Neural crest cell (in vitro differentiated cells): ENCODE measurements at regions not wholly inside any gene's neighbourhood (a gene's known extent, or its start where the extent isn't known, plus 50 kb on each side); places are given as distances from the start of the nearest gene placed in this dataset.

Experiments used
- DNase-seq: peaks from one replicate; pipeline ENCODE4 v3.0.0; 2021; ENCODE audit warnings: low read depth, mixed read lengths, low spot score
- H3K27ac Mint-ChIP-seq: one replicate; pipeline ENCODE4 v1.8.0; 2021; ENCODE audit warnings: mild to moderate bottlenecking, mixed read lengths; ENCODE audit not compliant: unreplicated experiment
- H3K27me3 Mint-ChIP-seq: 2 replicates; pipeline ENCODE4 v1.8.0; 2021; ENCODE audit warnings: low read depth, mild to moderate bottlenecking, mixed read lengths
- H3K36me3 Mint-ChIP-seq: 2 replicates; pipeline ENCODE4 v1.8.0; 2021; ENCODE audit warnings: low read depth, mild to moderate bottlenecking, mixed read lengths
- H3K4me1 Mint-ChIP-seq: 2 replicates; pipeline ENCODE4 v1.8.0; 2021; ENCODE audit warnings: mixed read lengths
- H3K4me3 Mint-ChIP-seq: one replicate; pipeline ENCODE4 v1.8.0; 2021; ENCODE audit warnings: mild to moderate bottlenecking, mixed read lengths
- H3K9me3 Mint-ChIP-seq: 2 replicates; pipeline ENCODE4 v1.8.0; 2021; ENCODE audit warnings: mixed read lengths
- CTCF ChIP-seq: fragments of 200-600 bp; sonication (generic); conservative IDR thresholded peaks from 2 replicates; pipeline ENCODE4 v1.5.0; 2021; ENCODE audit warnings: antibody characterized with exemption, mild to moderate bottlenecking

- H3K9me3 Mint-ChIP-seq = peaks cover 3% of the 10 kb centered on the region
- no peaks in the 10 kb centered on the region for H3K36me3 Mint-ChIP-seq
- no peak for DNase-seq
- TF ChIP-seq CTCF = no peak
- no peak overlapping the region for H3K27ac Mint-ChIP-seq
- no peaks in the 10 kb centered on the region for H3K4me1 Mint-ChIP-seq
- H3K4me3 Mint-ChIP-seq = no peak overlapping the region
- no peaks in the 10 kb centered on the region for H3K27me3 Mint-ChIP-seq
These were observed 1658.4 kb downstream of the MAT2B start for GRCh38 chr5:165163861-165164260.

GRCh38 chr5:165173651-165174050 is 1668.2 kb downstream of the MAT2B start:
- no peaks in the 10 kb centered on the region for H3K36me3 Mint-ChIP-seq
- H3K9me3 Mint-ChIP-seq = no peaks in the 10 kb centered on the region
- no peak overlapping the region for H3K4me3 Mint-ChIP-seq
- H3K27me3 Mint-ChIP-seq = no peaks in the 10 kb centered on the region
- no peak for TF ChIP-seq CTCF
- DNase-seq = no peak
- H3K27ac Mint-ChIP-seq = no peak overlapping the region
- H3K4me1 Mint-ChIP-seq = no peaks in the 10 kb centered on the region

DNA sequence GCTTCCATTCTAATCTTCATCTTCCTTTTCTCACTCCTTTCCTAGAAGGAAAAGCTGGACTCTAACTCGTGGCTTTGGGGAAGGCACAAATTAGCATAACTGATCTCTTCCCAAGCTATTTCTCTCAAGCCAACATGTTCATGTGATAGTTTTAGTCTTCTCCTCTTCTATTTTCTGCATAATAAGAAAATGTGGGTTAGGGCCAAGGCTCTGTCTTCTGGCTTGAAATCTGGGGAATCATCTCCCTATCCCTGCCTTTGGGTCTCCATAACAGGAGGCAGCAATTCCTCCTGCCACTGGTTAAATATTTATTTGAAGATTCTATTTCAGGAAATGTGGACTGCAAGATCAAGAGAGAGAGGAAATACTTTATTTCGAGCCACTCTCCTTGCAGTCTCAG is 1669.6 kb downstream of the MAT2B start:
- Mint-ChIP-seq H3K36me3 (no peaks in the 10 kb centered on the region), H3K4me3 (no peak overlapping the region), H3K27me3 (no peaks in the 10 kb centered on the region), H3K9me3 (no peaks in the 10 kb centered on the region), H3K4me1 (no peaks in the 10 kb centered on the region), H3K27ac (no peak overlapping the region)
- no peak for TF ChIP-seq CTCF
- DNase-seq = no peak

GRCh38 chr5:165184183-165184582 is 1678.8 kb downstream of the MAT2B start:
- no peak overlapping the region for H3K27ac Mint-ChIP-seq
- H3K4me1 Mint-ChIP-seq = no peaks in the 10 kb centered on the region
- H3K4me3 Mint-ChIP-seq = no peak overlapping the region
- TF ChIP-seq CTCF = no peak
- H3K27me3 Mint-ChIP-seq = no peaks in the 10 kb centered on the region
- H3K36me3 Mint-ChIP-seq = peaks cover 6% of the 10 kb centered on the region
- no peak for DNase-seq
- no peaks in the 10 kb centered on the region for H3K9me3 Mint-ChIP-seq

- no peaks in the 10 kb centered on the region for H3K4me1 Mint-ChIP-seq
- H3K4me3 Mint-ChIP-seq = no peak overlapping the region
- peaks cover 6% of the 10 kb centered on the region for H3K36me3 Mint-ChIP-seq
- no peak for DNase-seq
- H3K27ac Mint-ChIP-seq = no peak overlapping the region
- H3K9me3 Mint-ChIP-seq = no peaks in the 10 kb centered on the region
- TF ChIP-seq CTCF = no peak
- H3K27me3 Mint-ChIP-seq = no peaks in the 10 kb centered on the region
These were observed 1680.3 kb downstream of the MAT2B start for GRCh38 chr5:165185716-165186115.

DNA sequence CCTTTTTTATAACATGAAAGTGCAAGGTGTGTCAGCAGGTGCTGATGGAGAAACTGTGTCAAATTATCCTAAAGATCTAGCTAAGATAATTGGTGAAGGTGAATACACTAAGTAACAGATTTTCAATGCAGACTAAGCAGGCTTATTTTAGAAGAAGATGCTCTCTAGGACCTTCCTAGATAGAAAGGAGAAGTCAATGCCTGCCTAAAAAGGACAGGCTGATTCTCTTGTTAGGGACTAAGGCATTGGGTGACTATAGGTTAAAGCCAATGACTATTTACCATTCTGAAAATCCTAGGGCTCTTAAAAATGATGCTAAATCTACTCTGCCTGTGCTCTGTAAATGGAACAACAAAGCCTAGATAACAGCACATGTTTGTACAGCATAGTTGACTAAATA is 1682.4 kb downstream of the MAT2B start:
- peaks cover 6% of the 10 kb centered on the region for H3K36me3 Mint-ChIP-seq
- no peaks in the 10 kb centered on the region for H3K27me3 Mint-ChIP-seq
- H3K27ac Mint-ChIP-seq = no peak overlapping the region
- no peaks in the 10 kb centered on the region for H3K4me1 Mint-ChIP-seq
- TF ChIP-seq CTCF = no peak
- H3K9me3 Mint-ChIP-seq = no peaks in the 10 kb centered on the region
- no peak overlapping the region for H3K4me3 Mint-ChIP-seq
- DNase-seq = no peak
